22Rv1 (cell line): ENCODE measurements at regions not wholly inside any gene's neighbourhood (a gene's known extent, or its start where the extent isn't known, plus 50 kb on each side); places are given as distances from the start of the nearest gene placed in this dataset.

Source experiments
- ZFX ChIP-seq: fragments of 450-650 bp; IDR thresholded peaks from 2 replicates; pipeline ENCODE4 v1.6.1; 2017; ENCODE audit warnings: antibody characterized with exemption, borderline replicate concordance
- TF ChIP-seq, protein P1 (sequence below): fragments of 450-650 bp; IDR thresholded peaks from 2 replicates; pipeline ENCODE4 v1.5.1; 2017; ENCODE audit warnings: mild to moderate bottlenecking

GRCh38 chr12:86827409-86827808 lies 571.2 kb upstream of the MGAT4C start:
- TF ChIP-seq, protein P1, sequence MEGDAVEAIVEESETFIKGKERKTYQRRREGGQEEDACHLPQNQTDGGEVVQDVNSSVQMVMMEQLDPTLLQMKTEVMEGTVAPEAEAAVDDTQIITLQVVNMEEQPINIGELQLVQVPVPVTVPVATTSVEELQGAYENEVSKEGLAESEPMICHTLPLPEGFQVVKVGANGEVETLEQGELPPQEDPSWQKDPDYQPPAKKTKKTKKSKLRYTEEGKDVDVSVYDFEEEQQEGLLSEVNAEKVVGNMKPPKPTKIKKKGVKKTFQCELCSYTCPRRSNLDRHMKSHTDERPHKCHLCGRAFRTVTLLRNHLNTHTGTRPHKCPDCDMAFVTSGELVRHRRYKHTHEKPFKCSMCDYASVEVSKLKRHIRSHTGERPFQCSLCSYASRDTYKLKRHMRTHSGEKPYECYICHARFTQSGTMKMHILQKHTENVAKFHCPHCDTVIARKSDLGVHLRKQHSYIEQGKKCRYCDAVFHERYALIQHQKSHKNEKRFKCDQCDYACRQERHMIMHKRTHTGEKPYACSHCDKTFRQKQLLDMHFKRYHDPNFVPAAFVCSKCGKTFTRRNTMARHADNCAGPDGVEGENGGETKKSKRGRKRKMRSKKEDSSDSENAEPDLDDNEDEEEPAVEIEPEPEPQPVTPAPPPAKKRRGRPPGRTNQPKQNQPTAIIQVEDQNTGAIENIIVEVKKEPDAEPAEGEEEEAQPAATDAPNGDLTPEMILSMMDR: no peak
- no peak for TF ChIP-seq ZFX
